ENCODE measurements at regions not wholly inside any gene's neighbourhood (a gene's known extent, or its start where the extent isn't known, plus 50 kb on each side); places are given as distances from the start of the nearest gene placed in this dataset.
"Not testable (repeated sequence)": the region's sequence is repeated elsewhere in the genome, so short reads cannot be mapped to it uniquely, and the experiment has no call there.

DNA sequence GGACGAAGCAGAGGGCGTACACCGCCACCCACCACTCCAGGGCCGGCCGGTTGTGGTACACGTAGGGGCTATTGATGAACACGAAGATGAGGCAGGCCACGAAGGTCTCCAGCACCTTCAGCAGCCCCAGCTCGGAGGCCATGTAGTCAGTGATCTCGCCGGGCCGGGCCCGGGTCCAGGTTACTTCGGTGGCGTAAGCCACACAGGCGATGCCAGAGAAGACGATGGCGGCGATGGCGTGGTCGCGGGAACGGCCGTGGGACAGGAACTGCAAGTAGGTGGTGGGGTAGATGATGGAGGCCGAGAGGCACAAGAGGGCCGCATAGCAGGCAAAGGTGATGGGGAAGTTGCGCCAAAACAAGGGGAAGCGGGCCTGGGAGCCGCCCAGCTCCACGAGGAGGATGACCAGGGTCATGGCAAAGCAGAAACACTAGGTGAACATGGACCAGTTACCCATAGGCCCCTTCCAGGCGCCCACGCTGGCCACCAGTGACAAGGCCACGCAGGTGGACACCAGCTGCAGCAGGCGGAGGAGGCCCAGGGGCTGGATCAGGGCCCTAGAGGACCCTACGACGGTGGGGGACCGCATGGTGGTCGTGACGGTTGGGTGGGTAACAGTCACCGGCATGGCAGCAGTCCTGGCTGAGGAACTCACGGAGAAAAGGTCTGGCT lies 128.4 kb upstream of the FAM98A start:
- DNase-seq, result no peak

DNA sequence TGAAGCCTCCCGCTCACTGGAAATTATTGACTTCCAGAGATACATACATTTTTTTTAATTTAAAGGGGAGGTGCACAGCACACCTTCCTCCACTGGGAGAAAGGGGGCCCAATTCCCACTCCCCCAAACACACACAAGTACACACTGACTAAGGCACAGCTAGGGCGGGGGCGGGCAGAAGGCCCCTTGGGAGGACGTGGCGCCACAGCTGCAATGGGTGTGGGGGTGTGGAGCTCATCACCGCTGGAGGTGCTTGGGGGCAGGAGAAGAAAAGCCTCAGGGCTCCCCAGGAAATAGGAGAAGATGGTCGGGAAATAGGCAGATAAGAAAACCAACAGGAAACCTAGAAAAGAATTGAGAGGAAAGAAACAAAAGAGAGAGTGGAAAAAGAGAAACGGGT lies 127.3 kb upstream of the FAM98A start:
- DNase-seq, result no peak

DNA sequence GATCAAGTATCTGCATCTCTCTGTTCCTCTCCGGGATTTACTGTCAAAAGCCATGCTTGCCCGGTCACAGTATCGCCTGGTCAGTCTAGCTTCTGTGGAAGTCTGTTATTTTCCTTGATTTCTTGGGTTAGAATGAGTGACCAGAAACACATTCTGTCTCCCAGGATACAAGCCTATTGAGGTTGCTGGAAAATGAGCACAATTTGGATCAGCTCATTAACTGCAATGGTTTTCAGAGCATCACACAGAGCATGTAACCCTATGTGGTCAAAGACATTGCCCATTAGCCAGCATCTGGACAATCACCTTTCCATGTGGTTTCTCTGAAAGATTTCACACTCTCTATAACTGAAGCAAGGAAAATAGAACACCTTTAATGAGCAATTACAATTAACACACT lies 124.2 kb upstream of the FAM98A start:
- no peak for DNase-seq

DNA sequence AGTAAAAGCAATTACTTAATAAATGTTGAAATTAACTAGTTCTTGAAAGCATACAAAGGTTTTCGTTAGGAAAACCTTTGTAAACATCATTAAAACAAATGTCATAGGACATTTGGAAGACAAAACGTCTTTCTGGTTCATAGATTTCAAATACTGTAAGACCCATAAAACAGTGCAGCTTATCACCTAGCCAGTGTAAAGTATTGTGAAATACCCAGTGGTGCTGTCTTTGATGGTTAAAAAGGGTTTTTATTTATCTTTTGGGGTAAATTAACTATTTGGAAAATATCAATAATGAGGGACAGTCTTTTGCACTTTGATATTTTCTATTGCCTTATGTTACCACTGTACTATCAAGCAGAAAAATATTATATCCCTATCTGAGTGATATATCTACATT lies 120.0 kb upstream of the FAM98A start:
- no peak for DNase-seq

DNA sequence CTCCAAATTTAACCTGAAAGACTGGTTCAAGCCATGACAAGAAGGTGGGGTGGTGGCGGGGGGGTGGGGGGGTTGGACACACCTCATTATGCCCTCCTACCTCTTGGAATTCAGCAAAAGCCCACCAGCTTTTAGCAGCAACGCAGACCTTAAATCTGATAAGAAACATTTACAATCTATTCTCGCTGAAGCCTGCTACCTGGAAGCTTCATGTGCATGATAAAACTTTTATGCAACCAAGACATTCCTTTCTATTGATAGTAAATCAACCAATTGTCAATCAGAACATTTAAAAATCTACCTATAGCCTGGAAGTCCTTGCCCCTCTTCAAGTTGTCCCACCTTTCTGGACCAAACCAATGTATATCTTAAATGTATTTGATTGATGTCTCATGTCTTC lies 113.6 kb upstream of the FAM98A start:
- no peak for DNase-seq

DNA sequence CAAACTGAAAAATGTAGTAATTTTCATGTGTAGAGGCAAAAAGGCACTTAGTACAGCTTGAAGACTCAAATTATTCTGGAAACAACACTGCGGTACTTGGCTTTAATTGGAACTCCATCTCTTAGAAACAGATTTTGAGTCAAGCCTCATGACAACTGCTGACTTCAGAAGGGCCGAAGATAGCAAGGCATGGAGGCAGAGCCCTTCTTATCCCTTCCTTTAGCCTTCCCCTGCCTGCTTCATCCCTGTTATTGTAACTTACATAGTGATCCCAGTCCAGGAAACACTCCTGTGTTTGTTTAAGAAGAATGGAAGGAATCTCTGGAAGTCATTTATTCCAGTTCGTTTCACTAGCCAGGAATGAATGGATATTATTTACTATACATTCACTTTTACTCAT lies 110.9 kb upstream of the FAM98A start:
- no peak for DNase-seq

DNA sequence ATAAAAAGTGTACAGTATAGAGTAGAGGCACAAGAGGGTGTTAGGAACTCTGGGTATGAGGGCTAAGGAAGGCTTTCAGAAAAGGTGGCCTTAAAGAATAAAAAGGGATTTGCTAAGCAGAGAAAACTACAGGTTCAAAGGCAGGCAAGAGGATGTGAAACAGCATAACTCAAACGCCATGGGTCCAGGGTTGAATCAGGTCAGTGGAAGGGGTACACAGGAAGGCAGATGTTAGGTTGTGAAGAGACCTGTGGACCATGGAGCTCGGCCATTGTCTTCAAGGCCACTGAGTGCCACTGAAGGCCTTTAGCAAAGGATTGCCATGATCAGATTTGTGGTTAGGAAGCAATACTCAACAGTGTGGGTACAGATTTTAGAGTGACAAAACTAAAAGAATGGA lies 108.2 kb upstream of the FAM98A start:
- DNase-seq, result no peak

DNA sequence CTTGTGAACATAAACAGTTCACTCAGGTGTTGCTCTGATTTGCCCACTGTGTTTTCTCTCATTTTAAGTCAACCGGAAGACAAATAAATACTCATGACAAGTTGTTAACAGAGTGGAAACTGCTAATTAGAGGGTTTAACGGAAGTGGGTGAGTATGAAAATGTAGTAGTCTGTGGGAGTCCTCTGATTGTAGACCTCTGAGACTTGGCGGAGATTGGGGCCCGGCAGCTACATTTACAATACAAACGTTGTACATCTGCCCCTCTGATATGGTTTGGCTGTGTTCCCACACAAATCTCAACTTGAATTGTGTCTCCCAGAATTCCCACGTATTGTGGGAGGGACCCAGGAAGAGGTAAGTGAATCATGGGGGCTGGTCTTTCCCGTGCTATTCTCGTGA lies 107.3 kb upstream of the FAM98A start:
- DNase-seq, result no peak

DNA sequence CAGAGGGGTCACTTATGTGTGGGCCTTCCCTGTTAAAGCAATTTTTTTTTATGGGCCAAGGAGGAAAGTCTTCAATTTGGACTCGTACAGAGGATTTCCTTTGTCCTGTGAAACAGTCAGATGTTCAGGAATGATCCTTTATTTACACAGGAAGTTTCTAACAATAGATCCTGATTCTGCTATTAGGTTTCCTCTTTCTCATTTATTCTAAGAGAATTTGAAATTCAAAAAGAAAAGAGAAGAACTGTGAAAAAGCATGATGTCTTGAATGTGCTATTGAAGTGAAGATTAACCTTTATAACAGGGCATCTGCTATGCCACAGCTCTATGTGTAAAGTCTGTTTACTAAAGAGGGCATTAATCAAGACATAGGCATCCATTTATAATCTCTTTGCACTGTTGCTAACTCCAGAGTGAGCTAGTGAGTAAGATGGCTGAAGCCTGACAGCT lies 105.3 kb upstream of the FAM98A start:
- no peak for DNase-seq

DNA sequence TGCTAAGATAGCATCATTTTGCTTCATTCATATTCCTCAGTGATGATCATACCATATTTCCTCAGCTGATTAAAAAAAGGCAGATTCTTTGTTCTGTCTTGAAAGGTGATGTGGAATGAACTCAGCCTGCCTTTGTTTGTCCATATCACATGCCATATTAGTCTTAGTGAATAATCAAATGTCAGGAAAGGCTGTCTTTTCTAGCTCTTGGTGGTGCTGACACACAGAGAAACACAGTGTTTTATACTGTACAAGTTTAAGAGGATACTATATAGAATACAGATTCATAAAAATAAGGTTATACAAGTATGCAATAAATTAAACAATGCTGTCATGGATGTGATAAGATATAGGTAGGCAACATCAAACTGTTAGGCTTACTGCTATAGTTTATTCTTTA lies 97.1 kb upstream of the FAM98A start:
- DNase-seq, result no peak

DNA sequence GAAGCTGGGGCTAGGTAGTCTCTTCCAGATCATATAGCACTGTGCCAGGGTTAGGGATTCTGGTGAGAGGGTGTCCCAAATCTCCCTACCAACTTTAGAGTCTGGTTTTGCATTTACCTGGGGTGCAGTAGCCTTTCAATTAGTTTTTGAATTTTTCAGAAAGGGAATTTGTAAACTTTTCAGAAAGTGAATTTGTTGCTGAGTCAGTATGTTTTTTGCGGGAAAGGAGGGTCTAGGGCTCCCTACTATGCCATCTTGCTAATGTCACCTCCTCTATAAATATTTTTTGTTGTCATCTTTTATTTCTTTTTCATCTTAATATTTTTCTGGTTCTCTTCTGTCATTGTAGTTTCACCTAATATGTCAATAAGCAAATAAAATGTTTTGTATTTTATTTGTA lies 95.8 kb upstream of the FAM98A start:
- no peak for DNase-seq

DNA sequence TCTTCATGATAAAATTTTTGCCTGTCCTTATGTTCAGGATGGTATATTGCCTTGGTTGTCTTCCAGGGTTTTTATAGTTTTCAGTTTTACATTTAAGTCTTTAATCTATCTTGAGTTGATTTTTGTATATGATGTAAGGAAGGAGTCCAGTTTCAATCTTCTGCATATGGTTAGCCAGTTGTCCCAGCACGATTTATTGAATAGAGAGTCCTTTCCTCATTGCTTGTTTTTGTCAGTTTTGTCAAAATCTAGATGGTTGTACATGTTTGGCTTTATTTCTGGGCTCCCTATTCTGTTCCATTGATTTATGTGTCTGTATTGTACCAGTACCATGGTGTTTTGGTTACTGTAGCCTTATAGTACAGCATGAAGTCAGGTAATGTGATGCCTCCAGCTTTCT lies 91.6 kb upstream of the FAM98A start:
- not testable (repeated sequence) for DNase-seq

DNA sequence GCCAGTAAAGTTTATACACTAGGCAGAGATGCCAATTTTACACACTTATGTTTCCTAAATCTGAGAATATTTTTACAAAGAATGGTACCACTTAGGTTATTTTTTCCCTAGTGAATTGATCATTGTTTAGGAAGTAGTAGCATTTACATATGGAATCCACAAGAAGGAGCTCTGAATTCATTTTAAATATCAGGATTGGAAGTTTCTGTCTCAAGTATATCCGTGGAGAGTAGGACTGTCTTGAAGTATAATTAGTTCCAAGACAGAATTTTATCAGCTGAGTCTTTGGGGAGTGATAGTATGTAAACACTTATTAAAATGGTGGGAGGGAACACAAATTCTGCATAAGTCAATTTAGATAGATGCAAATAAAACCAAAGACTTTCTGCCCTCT lies 82.3 kb upstream of the FAM98A start:
- no peak for DNase-seq

DNA sequence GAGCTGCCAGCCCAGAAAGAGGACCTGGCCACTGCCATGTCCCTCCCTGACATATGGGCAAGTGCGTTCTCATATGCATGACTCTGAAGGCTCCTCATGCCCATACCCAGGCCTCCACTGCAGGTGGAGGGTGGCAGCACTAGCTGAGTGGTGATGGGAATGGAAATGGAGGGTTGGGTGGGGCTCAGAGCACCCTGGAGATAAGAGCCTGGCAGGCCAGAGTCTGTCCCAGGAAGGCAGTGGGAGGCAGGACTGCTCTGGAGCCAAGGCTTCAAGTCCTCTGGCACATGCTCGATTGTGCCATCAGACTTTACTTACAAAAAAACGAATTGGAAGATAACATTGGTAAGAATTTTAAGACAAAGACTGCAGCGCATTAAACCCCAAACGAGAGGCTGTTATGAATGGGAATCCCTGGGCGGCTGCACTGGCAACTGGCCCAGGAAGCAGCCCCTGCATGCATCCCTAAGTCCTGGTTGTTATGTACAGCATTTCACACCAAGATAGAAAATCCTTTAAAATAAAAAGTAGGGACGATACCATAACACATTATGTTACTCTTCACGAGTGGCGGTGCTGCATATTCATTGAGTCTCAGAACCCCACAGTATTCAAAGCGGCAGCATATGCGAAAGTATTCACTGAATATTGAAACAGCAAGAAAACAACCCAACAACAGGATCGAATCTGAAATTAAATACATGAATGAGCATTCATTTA lies 81.7 kb upstream of the FAM98A start:
- no peak for DNase-seq

DNA sequence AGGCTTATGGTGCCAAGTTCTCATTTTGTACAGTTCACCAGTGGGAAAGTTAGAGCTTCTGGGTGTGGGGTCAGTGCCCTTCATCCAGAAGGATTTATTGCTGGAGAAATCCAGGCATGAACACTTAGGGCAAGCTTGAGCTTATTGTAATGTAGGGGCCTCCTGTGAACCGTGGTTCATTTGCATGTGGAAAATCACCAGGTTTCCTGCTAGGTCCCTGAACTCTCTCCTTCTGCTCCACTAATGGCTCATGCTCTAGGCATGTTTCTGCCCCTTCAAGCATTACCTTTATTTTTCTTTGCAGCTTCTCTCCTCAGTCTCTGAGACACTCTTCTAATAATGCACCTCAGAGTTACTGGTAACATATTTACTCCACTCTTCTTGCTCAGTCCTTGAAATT lies 79.3 kb upstream of the FAM98A start:
- no peak for DNase-seq

DNA sequence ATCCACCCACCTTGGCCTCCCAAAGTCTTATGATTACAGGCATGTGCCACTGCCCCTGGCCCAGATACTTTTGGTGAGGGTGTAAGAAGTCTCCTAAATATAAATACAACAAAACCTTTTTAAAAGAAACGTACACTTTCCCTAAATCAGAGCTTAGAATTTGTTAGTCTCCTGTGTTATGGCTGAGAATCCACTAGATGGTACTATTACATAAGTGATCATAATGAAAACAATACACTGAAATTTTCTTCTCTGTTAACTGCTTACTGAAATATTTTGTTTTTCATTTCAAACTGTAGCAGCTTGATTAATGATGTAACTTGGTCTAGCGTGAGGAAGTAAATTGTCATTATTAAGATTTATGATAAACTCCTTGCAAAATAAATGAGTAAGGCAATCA lies 74.8 kb upstream of the FAM98A start:
- no peak for DNase-seq

DNA sequence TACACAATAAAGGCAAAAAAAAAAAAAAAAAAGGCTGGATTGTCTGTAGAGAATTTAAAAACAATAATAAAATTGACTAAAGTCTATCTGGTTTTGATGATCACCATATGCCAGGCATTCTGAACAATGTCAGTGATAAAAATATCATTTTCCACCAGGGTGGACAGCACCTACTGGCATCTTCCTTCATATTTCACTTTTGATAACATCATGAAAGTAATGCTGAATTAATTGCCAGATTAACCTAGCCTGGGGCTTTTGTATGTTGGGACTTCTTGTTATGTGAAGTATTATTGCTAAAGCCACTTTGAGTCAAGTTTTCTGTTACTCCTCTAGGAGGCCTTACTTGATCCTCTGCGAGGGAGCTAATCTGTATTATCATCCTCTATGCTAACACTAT lies 73.8 kb upstream of the FAM98A start:
- no peak for DNase-seq

DNA sequence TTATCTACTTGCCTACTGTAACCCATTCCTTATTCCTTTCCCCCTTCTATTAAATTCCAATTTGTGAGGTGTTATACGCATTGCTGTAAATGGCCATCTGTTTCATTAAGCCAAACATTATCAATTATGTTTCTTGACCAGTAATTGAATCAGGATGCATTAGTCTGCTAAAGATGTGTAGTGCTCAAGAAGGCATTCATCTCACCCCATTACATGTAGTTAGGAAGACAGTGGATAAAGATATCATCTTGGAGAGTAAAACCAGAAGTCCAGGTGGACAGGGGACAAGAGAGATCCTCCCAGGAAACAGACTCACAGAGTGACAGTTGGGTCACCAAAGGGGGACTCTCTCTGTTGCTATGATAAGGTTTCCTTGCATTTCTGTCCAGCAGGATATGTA lies 73.3 kb upstream of the FAM98A start:
- DNase-seq, result no peak

DNA sequence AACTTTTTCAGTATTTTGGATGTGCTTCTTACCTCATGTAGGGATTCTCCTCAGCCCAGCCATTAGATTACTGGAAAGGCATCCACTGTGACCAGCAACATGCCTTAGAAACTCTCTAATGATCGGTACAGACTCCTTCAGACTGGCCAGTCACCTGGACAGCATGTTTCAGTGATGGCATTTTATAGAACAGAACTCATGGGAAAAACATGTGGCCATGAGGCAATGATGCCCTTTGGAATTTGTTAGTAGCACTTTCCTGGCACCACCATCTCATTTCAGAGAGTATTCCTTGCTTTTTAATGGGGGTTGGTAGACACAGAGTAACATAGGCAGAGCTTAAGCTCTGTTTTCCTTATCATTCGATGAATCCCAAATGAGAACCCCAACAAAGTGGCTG lies 72.1 kb upstream of the FAM98A start:
- no peak for DNase-seq

DNA sequence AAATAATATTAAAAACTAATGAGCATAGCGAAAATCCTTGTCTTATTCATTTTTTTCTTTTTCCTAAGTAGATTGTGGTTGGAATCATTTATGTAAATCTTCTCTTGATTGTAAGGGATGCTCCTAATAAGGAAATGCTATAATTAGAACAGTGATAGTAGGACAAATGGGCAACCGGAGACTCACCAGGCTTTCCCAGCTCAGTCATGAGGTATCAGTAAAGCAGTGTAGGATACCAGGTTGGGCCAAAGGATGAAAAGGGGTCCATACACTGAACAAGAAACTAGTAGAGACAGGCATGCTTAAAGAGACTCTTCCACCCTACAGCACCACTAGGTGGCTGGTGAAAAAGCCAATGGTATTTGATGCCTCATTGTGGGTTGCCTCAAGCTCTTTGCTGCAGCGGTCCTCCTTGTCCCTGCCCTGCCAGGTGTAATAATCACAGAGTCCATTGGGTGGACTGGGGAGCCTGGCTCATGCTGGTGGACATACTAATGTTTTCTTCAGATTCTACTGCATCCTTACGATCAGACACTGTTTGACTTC lies 71.4 kb upstream of the FAM98A start:
- DNase-seq, result no peak

DNA sequence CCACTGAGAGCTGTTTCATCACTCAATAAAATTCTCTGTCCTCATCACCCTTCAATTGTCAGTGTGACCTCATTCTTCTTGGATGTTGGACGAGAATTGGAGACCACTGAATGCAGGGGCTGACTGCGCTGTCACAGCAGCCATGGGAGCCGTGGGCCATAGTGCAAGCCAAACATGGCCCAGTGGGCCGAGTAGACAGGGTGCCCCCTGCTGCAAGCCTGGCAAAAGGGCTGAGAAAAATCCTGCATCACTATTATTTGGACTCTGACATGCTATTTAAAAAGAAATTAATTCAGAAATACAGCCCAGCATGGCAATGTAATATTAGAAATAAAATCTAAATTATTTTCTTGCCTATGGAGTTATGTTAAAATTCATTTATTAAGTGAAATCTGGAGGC lies 67.8 kb upstream of the FAM98A start:
- DNase-seq, result no peak

DNA sequence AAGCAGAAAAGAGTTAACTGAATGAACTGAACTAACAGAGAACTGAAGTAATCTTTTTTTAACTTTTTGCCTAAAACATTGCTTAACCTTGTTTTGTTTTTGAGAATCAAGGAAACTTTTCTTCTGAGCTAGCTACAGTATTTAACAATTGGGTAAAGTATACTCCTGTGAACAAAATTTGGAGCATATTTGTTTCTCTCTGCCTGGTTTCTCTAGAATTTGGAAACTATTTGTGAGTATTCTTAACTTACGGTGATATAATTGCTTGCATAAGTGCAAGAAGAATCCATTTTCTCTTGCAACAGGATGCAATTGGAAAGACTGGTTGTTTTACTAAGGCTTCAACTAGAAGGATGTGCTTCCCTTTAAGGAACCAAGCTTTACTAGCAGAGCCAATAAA lies 65.9 kb upstream of the FAM98A start:
- no peak for DNase-seq

DNA sequence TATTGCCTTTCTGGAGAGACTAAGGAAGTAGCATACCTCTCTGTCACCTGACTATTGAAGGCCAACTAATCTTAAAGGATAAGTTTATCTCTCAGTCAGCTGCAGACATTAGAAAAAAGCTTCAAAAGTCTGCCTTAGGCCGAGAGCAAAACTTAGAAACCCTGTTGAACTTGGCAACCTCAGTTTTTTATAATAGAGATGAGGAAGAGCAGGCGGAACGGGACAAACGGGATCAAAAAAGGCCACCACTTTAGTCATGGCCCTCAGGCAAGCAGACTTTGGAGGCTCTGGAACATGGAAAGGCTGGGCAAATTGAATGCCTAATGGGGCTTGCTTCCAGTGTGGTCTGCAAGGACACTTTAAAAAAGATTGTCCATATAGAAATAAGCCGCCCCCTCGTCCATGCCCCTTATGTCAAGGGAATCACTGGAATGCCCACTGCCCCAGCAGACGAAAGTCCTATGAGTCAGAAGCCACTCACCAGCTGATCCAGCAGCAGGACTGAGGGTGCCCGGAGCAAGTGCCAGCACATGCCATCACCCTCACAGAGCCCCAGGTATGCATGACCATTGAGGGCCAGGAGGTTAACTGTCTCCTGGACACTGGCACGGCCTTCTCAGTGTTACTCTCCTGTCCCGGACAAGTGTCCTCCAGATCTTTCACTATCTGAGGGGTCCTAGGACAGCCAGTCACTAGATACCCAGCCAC lies 61.5 kb upstream of the FAM98A start:
- DNase-seq, result no peak

Data from T1000 (cell line).